Right atrium auricular region (tissue), 2 donors: ENCODE measurements at regions not wholly inside any gene's neighbourhood (a gene's known extent, or its start where the extent isn't known, plus 50 kb on each side); places are given as distances from the start of the nearest gene placed in this dataset.
"Not testable (repeated sequence)": the region's sequence is repeated elsewhere in the genome, so short reads cannot be mapped to it uniquely, and the experiment has no call there.

Experiments used
- DNase-seq: peaks from one replicate; pipeline ENCODE4 v3.0.0-alpha.2; 2019; ENCODE audit warnings: low spot score
- H3K27ac ChIP-seq, 2 donors: fragments of 200-600 bp; sonication (generic); 1 replicate in 1 of 2; 2 replicates in 1 of 2; pipeline ENCODE4 v1.5.1; 2016 to 2019
- H3K27me3 ChIP-seq, 2 donors: fragments of 200-600 bp; sonication (generic); one replicate each; pipeline versions ENCODE4 v1.5.1 to v1.6.0; 2017 to 2019
- H3K36me3 ChIP-seq: fragments of 200-600 bp; sonication (generic); one replicate; pipeline ENCODE4 v1.5.1; 2016
- H3K4me1 ChIP-seq, 2 donors: fragments of 200-600 bp; sonication (generic); one replicate each; pipeline versions ENCODE4 v1.5.1 to v1.6.0; 2017 to 2019
- H3K4me3 ChIP-seq, 2 donors: fragments of 200-600 bp; sonication (generic); 1 replicate in 1 of 2; 2 replicates in 1 of 2; pipeline ENCODE4 v1.5.1; 2017 to 2019; ENCODE audit warnings: mild to moderate bottlenecking in 1 of 2, moderate library complexity in 1 of 2
- H3K9me3 ChIP-seq, 2 donors: fragments of 200-600 bp; sonication (generic); one replicate each; pipeline ENCODE4 v1.5.1; 2019
- CTCF ChIP-seq, 2 donors: fragments of 200-600 bp; sonication (generic); IDR thresholded peaks; one replicate each; pipeline ENCODE4 v1.5.1; 2019; ENCODE audit warnings: antibody characterized with exemption in 2 of 2

DNA sequence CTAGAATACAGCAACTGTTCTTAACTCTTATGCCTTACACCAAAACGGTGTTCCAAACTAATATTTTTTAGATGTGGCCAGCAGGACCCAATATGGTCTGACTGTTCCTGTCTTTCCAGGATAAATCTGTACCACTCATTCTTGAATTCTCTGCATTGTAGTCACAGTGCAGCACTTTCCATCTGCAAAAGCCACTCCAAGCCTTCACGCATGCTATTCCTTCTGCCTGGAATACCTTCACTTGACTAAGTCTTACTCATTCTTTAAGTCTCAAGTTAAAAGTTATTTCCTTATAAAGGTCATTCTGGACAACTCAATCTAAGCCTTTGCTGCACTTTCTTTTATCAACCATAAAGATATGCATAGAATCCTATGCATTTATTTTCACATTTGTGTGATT is 1194.5 kb downstream of the PLA2G4A start:
- Histone ChIP-seq H3K4me3 (no peak overlapping the region), H3K36me3 (no peaks in the 10 kb centered on the region), H3K4me1 (no peaks in the 10 kb centered on the region), H3K27ac (no peak overlapping the region), H3K27me3 (no peaks in the 10 kb centered on the region), H3K9me3 (no peaks in the 10 kb centered on the region)
- no peak for DNase-seq
- no peak for TF ChIP-seq CTCF (IDR thresholded peaks at IDR 0.05)

DNA sequence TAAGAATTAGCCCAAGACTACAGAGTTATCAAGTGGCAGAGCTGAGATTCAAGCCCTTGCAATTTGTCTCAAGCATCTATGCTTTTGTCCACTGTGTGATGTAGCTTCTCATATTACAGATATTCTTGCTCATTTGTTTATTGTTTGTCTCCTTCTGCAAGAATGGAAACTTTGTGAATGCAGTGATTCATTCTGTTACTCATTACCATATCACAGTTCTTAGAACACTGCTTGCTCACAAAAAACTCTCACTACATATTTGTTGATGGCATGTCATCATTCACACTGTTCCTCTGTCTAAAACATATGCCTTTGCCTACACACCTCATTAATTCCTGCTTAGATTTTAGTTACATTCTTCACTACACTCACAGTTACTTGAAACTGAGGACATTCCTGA is 1198.9 kb downstream of the PLA2G4A start:
- no peaks in the 10 kb centered on the region for H3K27me3 ChIP-seq
- H3K27ac ChIP-seq, result no peak overlapping the region
- no peak for DNase-seq
- H3K9me3 ChIP-seq, result no peaks in the 10 kb centered on the region
- H3K4me1 ChIP-seq, result no peaks in the 10 kb centered on the region
- TF ChIP-seq CTCF (IDR thresholded peaks at IDR 0.05), result no peak
- no peaks in the 10 kb centered on the region for H3K36me3 ChIP-seq
- no peak overlapping the region for H3K4me3 ChIP-seq

- DNase-seq, result not testable (repeated sequence)
Measured at GRCh38 chr1:188037572-188037971, 1208.8 kb downstream of the PLA2G4A start.

GRCh38 chr1:188043536-188044245 is 1214.9 kb downstream of the PLA2G4A start:
- H3K27ac ChIP-seq, result no peak overlapping the region
- H3K4me1 ChIP-seq, result no peaks in the 10 kb centered on the region
- H3K9me3 ChIP-seq, result no peaks in the 10 kb centered on the region
- DNase-seq, result no peak
- no peaks in the 10 kb centered on the region for H3K36me3 ChIP-seq
- H3K4me3 ChIP-seq, result no peak overlapping the region
- H3K27me3 ChIP-seq, result no peaks in the 10 kb centered on the region
- TF ChIP-seq CTCF (IDR thresholded peaks at IDR 0.05), result no peak

More at GRCh38 chr1:188037572-188037971, 1208.8 kb downstream of the PLA2G4A start:
- not testable (repeated sequence) for H3K4me3 ChIP-seq, H3K4me1 ChIP-seq, H3K36me3 ChIP-seq, H3K9me3 ChIP-seq, H3K27me3 ChIP-seq, H3K27ac ChIP-seq

DNA sequence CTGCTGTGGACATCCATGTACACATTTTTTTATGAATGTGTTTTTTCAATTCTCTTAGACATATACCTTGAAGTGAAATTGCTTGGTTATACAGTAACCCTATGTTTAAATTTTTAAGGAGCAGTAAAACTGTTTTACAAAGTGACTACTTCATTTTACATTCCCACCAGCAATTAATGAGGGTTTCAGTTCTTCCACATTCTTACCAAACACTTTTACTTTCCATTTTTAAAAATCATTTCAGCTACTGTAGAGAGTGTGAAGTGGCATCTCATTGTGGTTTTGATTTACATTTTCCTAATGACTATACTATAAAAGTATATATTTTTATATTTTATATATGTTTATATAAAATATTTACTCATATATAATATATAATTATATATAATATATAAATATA is 1221.5 kb downstream of the PLA2G4A start:
- TF ChIP-seq CTCF (IDR thresholded peaks at IDR 0.05), result no peak
- no peaks in the 10 kb centered on the region for H3K9me3 ChIP-seq
- no peak for DNase-seq
- H3K27me3 ChIP-seq, result no peaks in the 10 kb centered on the region
- H3K4me3 ChIP-seq, result no peak overlapping the region
- no peaks in the 10 kb centered on the region for H3K4me1 ChIP-seq
- H3K27ac ChIP-seq, result no peak overlapping the region
- no peaks in the 10 kb centered on the region for H3K36me3 ChIP-seq

DNA sequence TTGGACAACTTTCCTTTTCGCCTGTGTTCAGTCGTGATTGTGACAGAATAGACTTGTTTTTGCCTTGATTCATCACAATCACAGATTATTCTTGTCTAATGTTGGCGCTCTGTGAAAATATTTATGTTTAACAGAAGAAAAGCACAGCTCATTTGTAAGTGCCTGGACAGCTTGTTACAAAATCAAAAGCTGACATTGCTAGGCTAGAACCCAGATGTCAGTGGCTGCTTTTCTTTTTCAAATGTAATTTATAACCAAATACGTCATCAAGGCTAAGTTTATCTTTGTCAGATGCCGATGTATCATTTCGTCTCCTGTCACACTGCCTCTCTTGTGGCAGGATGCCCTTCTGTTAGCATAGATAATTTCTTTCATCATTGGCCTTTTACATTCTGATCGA is 1227.3 kb downstream of the PLA2G4A start:
- Histone ChIP-seq H3K27ac (no peak overlapping the region), H3K36me3 (no peaks in the 10 kb centered on the region), H3K4me3 (no peak overlapping the region)

More for the DNA sequence above, 1227.3 kb downstream of the PLA2G4A start:
- DNase-seq, result no peak
- Histone ChIP-seq H3K27me3 (no peaks in the 10 kb centered on the region), H3K9me3 (no peaks in the 10 kb centered on the region), H3K4me1 (no peaks in the 10 kb centered on the region)
- TF ChIP-seq CTCF (IDR thresholded peaks at IDR 0.05), result no peak
